ENCODE measurements at regions not wholly inside any gene's neighbourhood (a gene's known extent, or its start where the extent isn't known, plus 50 kb on each side); places are given as distances from the start of the nearest gene placed in this dataset.

GRCh38 chr2:234559609-234560008 is 62.7 kb upstream of the ARL4C start:
- no peak overlapping the region for H3K9ac ChIP-seq (replicated peaks in 1 of 4; ENCODE audit: extremely low read depth in 1 of 4, low read depth in 3 of 4, low read length in 3 of 4)
- H2BK12ac ChIP-seq (ENCODE audit: low read depth, low read length): no peak overlapping the region
- ChIA-PET CTCF (ENCODE audit: partially characterized antibody) (interaction anchor here (0.6 to 1.0 kb wide), 2 partner anchors 14 to 298 kb away, joined by 3 to 4 read pairs; no protein-coding TSS in a partner anchor), POLR2A (ENCODE audit: partially characterized antibody) (no interaction called here)
- no peaks in the 10 kb centered on the region for H3K4me1 ChIP-seq (replicated peaks in 1 of 4; ENCODE audit: control insufficient read depth in 3 of 4, insufficient read depth in 4 of 4, low read length in 3 of 4)
- no peak overlapping the region for H2AK5ac ChIP-seq (ENCODE audit: low read depth, low read length)
- no peak overlapping the region for H3K14ac ChIP-seq (ENCODE audit: insufficient read length)
- WGBS, 2 experiments (ENCODE audit: extremely low coverage in 1 of 2, insufficient coverage in 1 of 2, insufficient read length in 1 of 2, insufficient replicate concordance in 2 of 2, low coverage in 1 of 2, low lambda C conversion rate in 2 of 2, missing lambda C conversion rate in 1 of 2): 95% methylated on average over 5 of the region's 5 CpGs; no CpG with 5 or more reads in 1 of the 2 experiments
- no peak overlapping the region for H3K23ac ChIP-seq (ENCODE audit: insufficient read length)
- H2BK15ac ChIP-seq (ENCODE audit: low read length): no peak overlapping the region
- FAIRE-seq (no peak), DNase-seq (ENCODE audit: low read depth in 1 of 2, low spot score in 2 of 2) (no peak)
- 0 out of 7 replicates have a peak, but pooled peaks cover 0 to 4% (median 0%) of the 10 kb centered on the region in 4 experiments for H3K27me3 ChIP-seq (replicated peaks in 1 of 4; ENCODE audit: control insufficient read depth in 3 of 4, extremely low read depth in 1 of 4, insufficient read depth in 3 of 4, low read length in 3 of 4)
- H3K79me2 ChIP-seq (ENCODE audit: control insufficient read depth in 1 of 2, insufficient read depth in 2 of 2, low read length in 2 of 2): no peaks in the 10 kb centered on the region
- H4K5ac ChIP-seq (ENCODE audit: insufficient read length, low read depth, low read length): no peak overlapping the region
- H3K9me3 ChIP-seq (ENCODE audit: insufficient read depth in 2 of 2, low read depth in 1 of 2, low read length in 1 of 2): peaks cover 6 to 11% of the 10 kb centered on the region in 2 experiments; a peak in 2 of 4 replicates
- TF ChIP-seq USF2 (IDR thresholded peaks at IDR 0.05; ENCODE audit: low read length) (no peak), MAX (IDR thresholded peaks at IDR 0.05) (no peak), NANOG (IDR thresholded peaks at IDR 0.05; ENCODE audit: insufficient read depth, low read depth, low read length, poor library complexity, severe bottlenecking) (no peak), PHF8 (conservative IDR thresholded peaks at IDR 0.05; ENCODE audit: low read depth, low read length) (no peak), KDM1A (IDR thresholded peaks at IDR 0.05; ENCODE audit: borderline replicate concordance, low read length) (no peak), HDAC6 (IDR thresholded peaks at IDR 0.05; ENCODE audit: low read depth, low read length) (no peak), EZH2 (IDR thresholded peaks at IDR 0.05; ENCODE audit: low read depth, low read length, severe bottlenecking) (no peak), TCF12 (IDR thresholded peaks at IDR 0.05; ENCODE audit: low read depth, low read length) (no peak)
- H3K4me3 ChIP-seq (ENCODE audit: extremely low read depth in 1 of 4, insufficient read depth in 2 of 4, low read depth in 3 of 4, low read length in 4 of 4): no peak overlapping the region
- H2BK5ac ChIP-seq (ENCODE audit: low read depth, low read length): no peak overlapping the region
- H3K18ac ChIP-seq (ENCODE audit: extremely low read depth, low read length): no peak overlapping the region; the same call in 1 of the 2 replicates
- H3K23me2 ChIP-seq (ENCODE audit: low read depth, low read length): no peaks in the 10 kb centered on the region
- H2BK120ac ChIP-seq (replicated peaks; ENCODE audit: low read depth, low read length): no peak overlapping the region
- no peaks in the 10 kb centered on the region for H3K79me1 ChIP-seq (ENCODE audit: low read depth, low read length)
- no peak overlapping the region for H3K56ac ChIP-seq (replicated peaks; ENCODE audit: insufficient read length, low read depth, low read length)
- H2AFZ ChIP-seq (ENCODE audit: low read length): no peak overlapping the region
- H2BK20ac ChIP-seq (ENCODE audit: low read length): no peak overlapping the region
- no peaks in the 10 kb centered on the region for H3K36me3 ChIP-seq (ENCODE audit: control insufficient read depth in 2 of 4, insufficient read depth in 4 of 4, low read length in 3 of 4)
- H3K27ac ChIP-seq (ENCODE audit: low read depth, low read length): no peak overlapping the region
- H4K20me1 ChIP-seq (replicated peaks in 1 of 2; ENCODE audit: control insufficient read depth in 1 of 2, insufficient read depth in 2 of 2, low read length in 2 of 2): no peaks in the 10 kb centered on the region
- H3K4ac ChIP-seq (replicated peaks; ENCODE audit: insufficient read length, low read depth, low read length): no peak overlapping the region
- no peak overlapping the region for H3K4me2 ChIP-seq (ENCODE audit: insufficient read depth in 1 of 2, low read depth in 2 of 2, low read length in 2 of 2)
- no peak overlapping the region for H4K8ac ChIP-seq (ENCODE audit: extremely low read depth, insufficient read depth, low read length)
- no peak overlapping the region for H4K91ac ChIP-seq (replicated peaks; ENCODE audit: insufficient read length, low read length)
